Astrocyte (in vitro differentiated cells and primary cell): ENCODE measurements at regions not wholly inside any gene's neighbourhood (a gene's known extent, or its start where the extent isn't known, plus 50 kb on each side); places are given as distances from the start of the nearest gene placed in this dataset.

Source experiments
- CTCF ChIP-seq: IDR thresholded peaks from 2 replicates; pipeline ENCODE4 v1.5.1; 2011; ENCODE audit warnings: low read depth, mild to moderate bottlenecking, inconsistent platforms, low read length, moderate library complexity; ENCODE audit not compliant: insufficient read depth
- EZH2 ChIP-seq: IDR thresholded peaks from 2 replicates; pipeline ENCODE4 v1.6.1; 2012; ENCODE audit warnings: mild to moderate bottlenecking, low read length, inconsistent platforms; ENCODE audit not compliant: insufficient read depth

- TF ChIP-seq CTCF (no peak), EZH2 (no peak)
These were observed 1459.5 kb downstream of the ZPLD1 start for GRCh38 chr3:103894162-103894822.
